ENCODE measurements at regions not wholly inside any gene's neighbourhood (a gene's known extent, or its start where the extent isn't known, plus 50 kb on each side); places are given as distances from the start of the nearest gene placed in this dataset.

DNA sequence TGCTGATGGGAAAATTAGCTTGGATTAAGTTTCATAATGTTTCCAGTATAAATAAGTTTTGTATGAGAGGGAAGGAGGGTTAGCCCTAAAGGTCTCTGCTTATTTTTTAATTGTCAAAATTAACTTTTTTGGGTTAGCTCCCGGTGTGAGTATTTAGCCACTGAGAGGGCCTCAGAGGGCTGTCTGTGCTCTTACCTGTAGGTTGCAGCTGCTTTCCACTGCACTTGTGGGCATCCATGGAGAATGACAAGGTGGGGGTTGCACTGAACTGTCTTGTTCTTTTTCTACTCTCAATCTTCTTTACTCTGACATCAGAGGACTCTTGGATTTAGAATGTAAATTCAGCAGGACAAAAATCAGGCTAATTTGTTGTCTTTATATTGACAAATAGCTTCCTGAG, 81.4 kb downstream of the CD164 start:
- H3K36me3 ChIP-seq (replicated peaks in 1 of 2): no peaks in the 10 kb centered on the region
- H3K4me3 ChIP-seq: no peak overlapping the region
- H3K4me1 ChIP-seq (replicated peaks in 1 of 2): peaks cover 0 to 11% of the 10 kb centered on the region in 2 donors
- H3K27ac ChIP-seq: peak overlapping the region in 1 of 5 donors; percentile 52
- 63 to 83% (median 71%) methylated on average over 1 of the region's 1 CpG for WGBS, 4 donors
- DNase-seq: no peak
- TF ChIP-seq POLR2A (IDR thresholded peaks at IDR 0.05): no peak
- H3K27me3 ChIP-seq: no peaks in the 10 kb centered on the region
- no peaks in the 10 kb centered on the region for H3K9me3 ChIP-seq (replicated peaks in 1 of 3)
- intact Hi-C loops (cut with DNase I): no loop called here

DNA sequence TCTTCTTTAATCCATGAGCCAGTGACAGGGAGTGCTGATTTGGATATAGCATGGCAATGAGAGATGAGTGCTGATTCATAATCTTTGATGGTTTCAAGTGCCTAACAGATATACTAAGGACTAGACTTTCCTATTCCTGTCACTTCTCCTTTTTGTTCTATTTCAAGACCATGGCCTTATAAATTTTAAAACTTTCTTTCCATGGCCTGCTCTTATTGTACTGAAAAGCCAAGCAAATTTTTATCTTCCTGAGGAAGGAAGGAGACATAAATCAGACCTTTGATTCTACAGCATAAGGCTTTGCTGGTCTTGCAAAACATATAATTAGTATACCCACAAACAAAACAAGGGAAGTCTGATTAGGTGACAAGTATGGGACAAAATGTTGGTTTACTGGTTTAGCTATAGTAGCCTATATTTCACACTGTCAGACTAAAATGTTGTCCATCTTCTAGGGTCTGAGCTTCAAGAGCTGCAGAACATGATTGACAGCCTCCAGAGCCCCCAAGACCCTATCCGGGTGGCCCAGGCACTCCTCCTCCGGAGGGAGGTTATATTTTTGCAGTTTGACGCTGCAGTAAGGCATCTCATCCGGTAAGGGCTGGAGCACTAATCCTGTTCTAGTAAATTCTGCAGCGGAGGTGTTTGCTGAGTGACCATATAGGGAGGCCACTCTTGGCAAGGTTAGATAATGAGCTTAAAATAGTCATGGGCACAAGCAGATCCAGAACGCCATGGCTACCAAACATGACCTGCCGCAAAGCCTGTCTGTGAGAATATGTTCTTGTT, 82.3 kb downstream of the CD164 start:
- intact Hi-C loops (cut with DNase I): no loop called here
- DNase-seq: no peak

DNA sequence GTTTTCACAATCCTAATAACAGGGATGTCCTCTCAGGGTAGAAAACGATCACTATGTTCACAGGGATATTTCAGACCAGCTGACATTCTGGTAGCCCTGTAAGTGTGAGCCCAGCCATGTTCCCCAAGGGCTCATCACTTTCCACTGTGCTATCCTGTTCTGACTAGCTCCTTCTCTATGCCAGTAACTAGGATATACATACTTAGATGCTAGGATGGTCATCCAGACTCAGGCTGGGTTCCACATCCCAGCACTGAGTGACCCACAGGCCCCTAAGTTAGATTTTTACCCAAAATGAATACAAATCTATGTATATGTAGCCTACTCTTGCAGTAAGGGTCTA, 83.0 kb downstream of the CD164 start:
- H3K27me3 ChIP-seq: no peaks in the 10 kb centered on the region
- no peaks in the 10 kb centered on the region for H3K36me3 ChIP-seq (replicated peaks in 1 of 2)
- H3K4me1 ChIP-seq (replicated peaks in 1 of 2): peaks cover 0 to 5% of the 10 kb centered on the region in 2 donors
- no peak for TF ChIP-seq POLR2A (IDR thresholded peaks at IDR 0.05)
- TF ChIP-seq, protein P1, sequence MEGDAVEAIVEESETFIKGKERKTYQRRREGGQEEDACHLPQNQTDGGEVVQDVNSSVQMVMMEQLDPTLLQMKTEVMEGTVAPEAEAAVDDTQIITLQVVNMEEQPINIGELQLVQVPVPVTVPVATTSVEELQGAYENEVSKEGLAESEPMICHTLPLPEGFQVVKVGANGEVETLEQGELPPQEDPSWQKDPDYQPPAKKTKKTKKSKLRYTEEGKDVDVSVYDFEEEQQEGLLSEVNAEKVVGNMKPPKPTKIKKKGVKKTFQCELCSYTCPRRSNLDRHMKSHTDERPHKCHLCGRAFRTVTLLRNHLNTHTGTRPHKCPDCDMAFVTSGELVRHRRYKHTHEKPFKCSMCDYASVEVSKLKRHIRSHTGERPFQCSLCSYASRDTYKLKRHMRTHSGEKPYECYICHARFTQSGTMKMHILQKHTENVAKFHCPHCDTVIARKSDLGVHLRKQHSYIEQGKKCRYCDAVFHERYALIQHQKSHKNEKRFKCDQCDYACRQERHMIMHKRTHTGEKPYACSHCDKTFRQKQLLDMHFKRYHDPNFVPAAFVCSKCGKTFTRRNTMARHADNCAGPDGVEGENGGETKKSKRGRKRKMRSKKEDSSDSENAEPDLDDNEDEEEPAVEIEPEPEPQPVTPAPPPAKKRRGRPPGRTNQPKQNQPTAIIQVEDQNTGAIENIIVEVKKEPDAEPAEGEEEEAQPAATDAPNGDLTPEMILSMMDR (IDR thresholded peaks at IDR 0.05): no peak
- intact Hi-C loops (cut with DNase I): no loop called here
- H3K9me3 ChIP-seq (replicated peaks in 1 of 3): no peaks in the 10 kb centered on the region
- H3K27ac ChIP-seq: peak overlapping the region in 1 of 5 donors; percentile 6
- DNase-seq: no peak
- H3K4me3 ChIP-seq: no peak overlapping the region
- 37 to 91% (median 54%) methylated on average over 1 of the region's 1 CpG for WGBS, 4 donors

More for the DNA sequence above, 82.3 kb downstream of the CD164 start:
- H3K27me3 ChIP-seq: no peaks in the 10 kb centered on the region
- peaks cover 0 to 11% of the 10 kb centered on the region in 2 donors for H3K4me1 ChIP-seq (replicated peaks in 1 of 2)
- H3K4me3 ChIP-seq: no peak overlapping the region
- TF ChIP-seq, protein P1 (IDR thresholded peaks at IDR 0.05): no peak
- no peak for TF ChIP-seq POLR2A (IDR thresholded peaks at IDR 0.05)
- WGBS, 4 donors: 60 to 79% (median 65%) methylated on average over 7 of the region's 7 CpGs
- H3K9me3 ChIP-seq (replicated peaks in 1 of 3): no peaks in the 10 kb centered on the region
- H3K36me3 ChIP-seq (replicated peaks in 1 of 2): no peaks in the 10 kb centered on the region
- peak overlapping the region in 2 of 5 donors; percentile 31 to 52 for H3K27ac ChIP-seq

DNA sequence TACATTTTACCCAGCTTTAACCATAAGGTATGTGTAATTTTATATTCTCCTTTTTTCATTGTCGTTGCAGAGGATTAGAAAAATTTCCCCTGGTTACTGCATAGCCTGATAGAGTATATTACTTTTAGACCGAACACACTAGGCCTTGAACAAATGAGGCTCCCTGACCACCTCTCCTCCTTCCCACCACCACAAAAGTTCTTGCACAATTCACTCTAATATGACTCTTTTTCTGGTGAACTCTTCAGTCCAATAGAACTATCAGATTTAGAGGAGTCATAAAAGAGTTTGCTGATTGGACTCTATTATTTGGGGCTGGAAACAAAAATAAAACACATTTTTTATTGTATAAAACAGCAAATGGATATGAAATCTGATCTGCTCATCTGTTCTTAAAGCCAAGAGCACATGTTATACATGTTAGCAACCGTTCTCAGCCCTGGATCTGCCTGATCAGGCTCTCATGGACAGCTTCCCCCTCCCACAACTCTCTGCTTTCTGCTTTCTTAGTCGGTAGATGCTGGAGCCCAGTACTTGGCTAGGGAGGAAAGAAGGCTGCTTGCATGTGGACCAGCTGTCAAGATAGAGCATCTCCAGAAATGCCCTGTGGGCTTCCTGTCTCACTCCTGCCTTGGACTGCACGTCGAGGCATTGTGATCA, 83.5 kb downstream of the CD164 start:
- Histone ChIP-seq H3K4me1 (replicated peaks in 1 of 2) (no peaks in the 10 kb centered on the region), H3K27me3 (no peaks in the 10 kb centered on the region), H3K27ac (no peak overlapping the region), H3K36me3 (replicated peaks in 1 of 2) (no peaks in the 10 kb centered on the region), H3K4me3 (no peak overlapping the region), H3K9me3 (replicated peaks in 1 of 3) (no peaks in the 10 kb centered on the region)
- TF ChIP-seq POLR2A (IDR thresholded peaks at IDR 0.05): no peak
- 66 to 78% (median 69%) methylated on average over 6 of the region's 6 CpGs for WGBS, 4 donors
- no peak for DNase-seq
- intact Hi-C loops (cut with DNase I): no loop called here

DNA sequence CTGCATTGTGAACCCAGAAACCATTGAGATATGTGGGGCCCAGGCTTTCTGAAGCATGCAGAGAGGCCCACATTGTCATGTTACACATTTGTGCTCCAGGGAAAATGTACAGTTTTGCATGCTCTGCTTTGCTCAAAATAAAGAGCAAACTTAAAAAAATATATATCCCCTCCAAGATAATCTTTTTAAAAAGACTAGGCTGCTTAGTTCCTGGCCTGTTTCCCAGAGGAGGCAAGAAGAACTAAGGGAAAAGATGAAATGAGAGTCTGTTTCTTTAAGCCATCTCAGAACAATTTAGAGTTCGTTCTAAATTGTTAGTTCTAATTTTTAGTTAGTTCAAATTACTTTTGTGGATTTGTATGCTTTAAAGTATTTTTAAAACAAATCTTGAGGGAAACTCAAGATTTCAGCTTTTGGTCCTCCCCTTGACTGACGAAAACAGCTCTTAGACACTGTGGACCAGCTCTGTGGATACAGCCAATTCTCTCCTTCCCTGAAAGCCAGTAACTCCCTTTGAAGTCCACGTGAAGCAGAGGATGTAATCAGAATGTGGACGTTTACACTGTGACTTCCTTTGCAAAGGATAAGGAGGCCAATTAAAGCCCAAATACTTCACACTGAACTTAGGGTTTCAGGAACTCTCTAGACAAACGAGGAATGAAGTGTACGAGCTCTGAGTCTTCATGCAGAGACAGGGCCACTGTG, 84.7 kb downstream of the CD164 start:
- Histone ChIP-seq H3K4me3 (no peak overlapping the region), H3K9me3 (replicated peaks in 1 of 3) (no peaks in the 10 kb centered on the region), H3K27ac (no peak overlapping the region), H3K27me3 (no peaks in the 10 kb centered on the region), H3K36me3 (replicated peaks in 1 of 2) (no peaks in the 10 kb centered on the region), H3K4me1 (replicated peaks in 1 of 2) (no peaks in the 10 kb centered on the region)
- TF ChIP-seq, protein P1 (IDR thresholded peaks at IDR 0.05): no peak
- TF ChIP-seq POLR2A (IDR thresholded peaks at IDR 0.05): no peak
- 44 to 56% (median 49%) methylated on average over 6 of the region's 6 CpGs for WGBS, 4 donors
- intact Hi-C loops (cut with DNase I): no loop called here
- no peak for DNase-seq

Data from adrenal gland (tissue), 9 donors.